AG09319 (cell line): ENCODE measurements at regions not wholly inside any gene's neighbourhood (a gene's known extent, or its start where the extent isn't known, plus 50 kb on each side); places are given as distances from the start of the nearest gene placed in this dataset.
"Not testable (repeated sequence)": the region's sequence is repeated elsewhere in the genome, so short reads cannot be mapped to it uniquely, and the experiment has no call there.

Experiments
- DNase-seq: peaks from one replicate; pipeline ENCODE4 v3.0.0-alpha.2; 2010; ENCODE audit warnings: low read depth; ENCODE audit errors: extremely low read depth
- CTCF ChIP-seq: IDR thresholded peaks from 2 replicates; pipeline ENCODE4 v1.5.1; 2011; ENCODE audit warnings: low read depth, mild to moderate bottlenecking, inconsistent platforms, low read length, moderate library complexity

- TF ChIP-seq CTCF = no peak
- no peak for DNase-seq
Measured at GRCh38 chr10:120217736-120218135, 239.3 kb upstream of the PLPP4 start.

GRCh38 chr10:120221873-120222485 lies 235.0 kb upstream of the PLPP4 start:
- peak; percentile 22 for TF ChIP-seq CTCF
- no peak for DNase-seq

GRCh38 chr10:120229641-120230040 lies 227.4 kb upstream of the PLPP4 start:
- no peak for DNase-seq
- TF ChIP-seq CTCF = no peak

GRCh38 chr10:120239695-120240094 lies 217.3 kb upstream of the PLPP4 start:
- DNase-seq = not testable (repeated sequence)

GRCh38 chr10:120251821-120252442 lies 205.1 kb upstream of the PLPP4 start:
- no peak for TF ChIP-seq CTCF
- DNase-seq = no peak

GRCh38 chr10:120253131-120253530 lies 203.9 kb upstream of the PLPP4 start:
- DNase-seq = no peak
- no peak for TF ChIP-seq CTCF

- no peak for TF ChIP-seq CTCF
- no peak for DNase-seq
Measured at GRCh38 chr10:120260456-120260855, 196.6 kb upstream of the PLPP4 start.
